ENCODE measurements at regions not wholly inside any gene's neighbourhood (a gene's known extent, or its start where the extent isn't known, plus 50 kb on each side); places are given as distances from the start of the nearest gene placed in this dataset.

- DNase-seq, result no peak
These were observed 79.2 kb upstream of the TNR start for GRCh38 chr1:175822580-175822979.

- no peak for DNase-seq
These were observed 77.1 kb upstream of the TNR start for GRCh38 chr1:175820456-175821025.

- DNase-seq, result no peak
These were observed 75.5 kb upstream of the TNR start for GRCh38 chr1:175818929-175819328.

GRCh38 chr1:175817445-175817844 is 74.0 kb upstream of the TNR start:
- no peak for DNase-seq

GRCh38 chr1:175814885-175815284 is 71.5 kb upstream of the TNR start:
- no peak for DNase-seq

- no peak for DNase-seq
These were observed 69.5 kb upstream of the TNR start for GRCh38 chr1:175812936-175813335.

- DNase-seq, result no peak
These were observed 66.9 kb upstream of the TNR start for GRCh38 chr1:175810305-175810704.

GRCh38 chr1:175808999-175809398 is 65.6 kb upstream of the TNR start:
- DNase-seq, result peak; percentile 80

GRCh38 chr1:175808573-175808972 is 65.2 kb upstream of the TNR start:
- no peak for DNase-seq

- no peak for DNase-seq
These were observed 61.2 kb upstream of the TNR start for GRCh38 chr1:175804561-175804960.

GRCh38 chr1:175803413-175803812 is 60.0 kb upstream of the TNR start:
- DNase-seq, result no peak

- peak; percentile 85 for DNase-seq
These were observed 59.2 kb upstream of the TNR start for GRCh38 chr1:175802407-175803123.

GRCh38 chr1:175801979-175802378 is 58.6 kb upstream of the TNR start:
- DNase-seq, result no peak

GRCh38 chr1:175797576-175797975 is 54.2 kb upstream of the TNR start:
- no peak for DNase-seq

GRCh38 chr1:175794586-175794985 is 51.2 kb upstream of the TNR start:
- DNase-seq, result no peak

GRCh38 chr1:175793617-175794016 is 50.2 kb upstream of the TNR start:
- no peak for DNase-seq
